ENCODE measurements at regions not wholly inside any gene's neighbourhood (a gene's known extent, or its start where the extent isn't known, plus 50 kb on each side); places are given as distances from the start of the nearest gene placed in this dataset.

DNA sequence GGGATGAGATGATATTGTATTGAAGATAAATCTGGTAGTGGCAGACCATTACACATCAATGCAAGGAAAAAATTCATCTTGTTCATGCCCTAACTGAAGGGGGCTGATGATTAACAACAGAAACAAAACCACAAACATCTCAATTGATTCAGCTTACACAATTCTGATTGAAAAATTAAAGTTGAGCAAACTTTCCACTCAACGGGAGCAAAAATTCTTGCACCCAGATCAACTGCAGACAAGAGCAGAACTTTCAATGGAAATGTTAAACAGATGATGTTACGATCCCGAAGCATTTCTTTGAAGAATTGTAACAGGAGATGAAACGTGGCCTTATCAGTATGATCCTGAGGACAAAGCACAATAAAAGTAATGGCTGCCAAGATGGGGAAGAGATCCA lies 172.4 kb upstream of the SOX5 start:
- Histone ChIP-seq H3K27ac (ENCODE audit: low read depth, low read length) (no peak overlapping the region), H2AFZ (ENCODE audit: low read depth, low read length, severe bottlenecking) (no peak overlapping the region), H3F3A (ENCODE audit: insufficient read depth) (no peaks in the 10 kb centered on the region), H3K9me2 (replicated peaks; ENCODE audit: insufficient read depth, low read length) (no peaks in the 10 kb centered on the region), H4K20me1 (ENCODE audit: low read depth, low read length) (no peaks in the 10 kb centered on the region), H3K4me2 (ENCODE audit: low read depth, low read length, poor library complexity, severe bottlenecking) (no peak overlapping the region), H3K79me2 (ENCODE audit: insufficient read depth, low read length) (no peaks in the 10 kb centered on the region), H3K9me3 (ENCODE audit: insufficient read depth, low read length) (no peaks in the 10 kb centered on the region), H3K36me3 (ENCODE audit: low read length) (no peaks in the 10 kb centered on the region), H3K27me3 (ENCODE audit: low read length) (no peaks in the 10 kb centered on the region), H3K9ac (ENCODE audit: low read length) (no peak overlapping the region), H3K4me3 (ENCODE audit: insufficient read depth, low read length, poor library complexity, severe bottlenecking) (no peak overlapping the region)
- TF ChIP-seq CTCF (IDR thresholded peaks at IDR 0.05; ENCODE audit: insufficient read depth, low read length, poor library complexity, severe bottlenecking) (no peak), EZH2phosphoT487 (conservative IDR thresholded peaks at IDR 0.05; ENCODE audit: low read length) (no peak)

DNA sequence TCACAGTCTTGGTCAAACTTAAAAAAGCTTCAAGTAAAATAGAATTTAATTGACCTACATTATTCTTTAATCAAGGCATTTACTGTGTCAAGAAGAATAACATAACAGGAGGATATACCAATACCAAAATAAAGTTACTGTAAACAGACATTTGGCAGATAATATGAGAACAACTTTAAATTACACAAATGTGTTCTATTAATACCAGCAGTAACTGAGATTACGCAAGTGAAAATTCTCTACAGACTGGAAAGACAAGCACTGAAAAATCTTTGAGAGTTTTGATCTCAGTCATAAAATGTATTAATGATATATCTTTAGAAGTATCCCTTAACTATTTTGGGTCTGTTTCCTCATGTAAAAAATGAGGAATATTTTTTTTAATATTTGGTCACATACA lies 169.2 kb upstream of the SOX5 start:
- Histone ChIP-seq H3K4me2 (ENCODE audit: low read depth, low read length, poor library complexity, severe bottlenecking) (no peak overlapping the region), H4K20me1 (ENCODE audit: low read depth, low read length) (no peaks in the 10 kb centered on the region), H3K9me2 (replicated peaks; ENCODE audit: insufficient read depth, low read length) (no peaks in the 10 kb centered on the region), H3K79me2 (ENCODE audit: insufficient read depth, low read length) (no peaks in the 10 kb centered on the region), H3K9ac (ENCODE audit: low read length) (no peak overlapping the region), H3K4me3 (ENCODE audit: insufficient read depth, low read length, poor library complexity, severe bottlenecking) (no peak overlapping the region), H3K27ac (ENCODE audit: low read depth, low read length) (no peak overlapping the region), H3K9me3 (ENCODE audit: insufficient read depth, low read length) (no peaks in the 10 kb centered on the region), H2AFZ (ENCODE audit: low read depth, low read length, severe bottlenecking) (no peak overlapping the region), H3K36me3 (ENCODE audit: low read length) (no peaks in the 10 kb centered on the region), H3K27me3 (ENCODE audit: low read length) (no peaks in the 10 kb centered on the region), H3F3A (ENCODE audit: insufficient read depth) (no peaks in the 10 kb centered on the region)
- TF ChIP-seq EZH2phosphoT487 (conservative IDR thresholded peaks at IDR 0.05; ENCODE audit: low read length) = no peak
- no peak for TF ChIP-seq CTCF (IDR thresholded peaks at IDR 0.05; ENCODE audit: insufficient read depth, low read length, poor library complexity, severe bottlenecking)

- Histone ChIP-seq H3K4me3 (ENCODE audit: insufficient read depth, low read length, poor library complexity, severe bottlenecking) (no peak overlapping the region), H4K20me1 (ENCODE audit: low read depth, low read length) (no peaks in the 10 kb centered on the region), H3F3A (ENCODE audit: insufficient read depth) (no peaks in the 10 kb centered on the region), H3K79me2 (ENCODE audit: insufficient read depth, low read length) (no peaks in the 10 kb centered on the region), H3K27ac (ENCODE audit: low read depth, low read length) (no peak overlapping the region), H3K27me3 (ENCODE audit: low read length) (no peaks in the 10 kb centered on the region), H3K9me3 (ENCODE audit: insufficient read depth, low read length) (no peaks in the 10 kb centered on the region), H3K9me2 (replicated peaks; ENCODE audit: insufficient read depth, low read length) (no peaks in the 10 kb centered on the region), H2AFZ (ENCODE audit: low read depth, low read length, severe bottlenecking) (no peak overlapping the region), H3K36me3 (ENCODE audit: low read length) (no peaks in the 10 kb centered on the region), H3K4me2 (ENCODE audit: low read depth, low read length, poor library complexity, severe bottlenecking) (no peak overlapping the region), H3K9ac (ENCODE audit: low read length) (no peak overlapping the region)
- TF ChIP-seq EZH2phosphoT487 (conservative IDR thresholded peaks at IDR 0.05; ENCODE audit: low read length) = no peak
- no peak for TF ChIP-seq CTCF (IDR thresholded peaks at IDR 0.05; ENCODE audit: insufficient read depth, low read length, poor library complexity, severe bottlenecking)
Measured at GRCh38 chr12:24116548-24116947, 167.1 kb upstream of the SOX5 start.

DNA sequence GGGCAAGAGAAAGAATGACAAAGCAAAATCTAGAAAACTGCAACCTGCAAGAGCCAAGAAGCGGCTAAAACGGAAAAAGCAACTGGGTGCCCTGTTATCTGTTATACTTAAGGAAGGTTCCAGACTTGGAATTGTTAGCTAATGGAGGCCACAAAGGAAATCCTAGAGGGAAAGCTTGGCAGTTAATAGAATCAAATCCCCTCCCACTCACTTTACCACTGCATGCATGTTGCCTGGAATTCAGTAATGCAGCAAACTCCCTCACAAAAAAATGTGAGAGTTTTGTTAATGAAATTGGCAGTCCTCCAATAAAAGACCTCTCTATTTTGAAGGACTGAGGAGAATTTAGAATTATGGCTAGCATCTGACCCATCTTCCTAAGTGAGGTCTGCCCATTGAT lies 164.2 kb upstream of the SOX5 start:
- H3K9me3 ChIP-seq (ENCODE audit: insufficient read depth, low read length) = no peaks in the 10 kb centered on the region
- H2AFZ ChIP-seq (ENCODE audit: low read depth, low read length, severe bottlenecking) = no peak overlapping the region
- no peaks in the 10 kb centered on the region for H3K27me3 ChIP-seq (ENCODE audit: low read length)
- H3K9me2 ChIP-seq (replicated peaks; ENCODE audit: insufficient read depth, low read length) = no peaks in the 10 kb centered on the region
- no peaks in the 10 kb centered on the region for H3K79me2 ChIP-seq (ENCODE audit: insufficient read depth, low read length)
- no peaks in the 10 kb centered on the region for H3F3A ChIP-seq (ENCODE audit: insufficient read depth)
- H3K36me3 ChIP-seq (ENCODE audit: low read length) = no peaks in the 10 kb centered on the region
- no peak for TF ChIP-seq EZH2phosphoT487 (conservative IDR thresholded peaks at IDR 0.05; ENCODE audit: low read length)
- no peak for TF ChIP-seq CTCF (IDR thresholded peaks at IDR 0.05; ENCODE audit: insufficient read depth, low read length, poor library complexity, severe bottlenecking)
- no peaks in the 10 kb centered on the region for H4K20me1 ChIP-seq (ENCODE audit: low read depth, low read length)
- no peak overlapping the region for H3K9ac ChIP-seq (ENCODE audit: low read length)
- no peak overlapping the region for H3K4me2 ChIP-seq (ENCODE audit: low read depth, low read length, poor library complexity, severe bottlenecking)
- no peak overlapping the region for H3K4me3 ChIP-seq (ENCODE audit: insufficient read depth, low read length, poor library complexity, severe bottlenecking)
- H3K27ac ChIP-seq (ENCODE audit: low read depth, low read length) = no peak overlapping the region
